ENCODE measurements at regions not wholly inside any gene's neighbourhood (a gene's known extent, or its start where the extent isn't known, plus 50 kb on each side); places are given as distances from the start of the nearest gene placed in this dataset.

- no peaks in the 10 kb centered on the region for H3K36me3 ChIP-seq (ENCODE audit: insufficient read depth, low read length)
- POLR2A ChIA-PET, result interaction anchor here (0.5 kb wide), 1 partner anchor 1485 kb away, joined by 3 read pairs; no protein-coding TSS in a partner anchor
- no peak for DNase-seq (ENCODE audit: low spot score)
- H2AFZ ChIP-seq (ENCODE audit: low read length), result no peak overlapping the region
- no peaks in the 10 kb centered on the region for H3K9me3 ChIP-seq (ENCODE audit: low read length)
- intact Hi-C loops (cut with micrococcal nuclease; ENCODE audit: unreplicated experiment), result loop anchor here (2.0 to 10.0 kb wide), 4 partner anchors 36 to 1610 kb away; no protein-coding TSS in a partner anchor
- TF ChIP-seq, protein P1, sequence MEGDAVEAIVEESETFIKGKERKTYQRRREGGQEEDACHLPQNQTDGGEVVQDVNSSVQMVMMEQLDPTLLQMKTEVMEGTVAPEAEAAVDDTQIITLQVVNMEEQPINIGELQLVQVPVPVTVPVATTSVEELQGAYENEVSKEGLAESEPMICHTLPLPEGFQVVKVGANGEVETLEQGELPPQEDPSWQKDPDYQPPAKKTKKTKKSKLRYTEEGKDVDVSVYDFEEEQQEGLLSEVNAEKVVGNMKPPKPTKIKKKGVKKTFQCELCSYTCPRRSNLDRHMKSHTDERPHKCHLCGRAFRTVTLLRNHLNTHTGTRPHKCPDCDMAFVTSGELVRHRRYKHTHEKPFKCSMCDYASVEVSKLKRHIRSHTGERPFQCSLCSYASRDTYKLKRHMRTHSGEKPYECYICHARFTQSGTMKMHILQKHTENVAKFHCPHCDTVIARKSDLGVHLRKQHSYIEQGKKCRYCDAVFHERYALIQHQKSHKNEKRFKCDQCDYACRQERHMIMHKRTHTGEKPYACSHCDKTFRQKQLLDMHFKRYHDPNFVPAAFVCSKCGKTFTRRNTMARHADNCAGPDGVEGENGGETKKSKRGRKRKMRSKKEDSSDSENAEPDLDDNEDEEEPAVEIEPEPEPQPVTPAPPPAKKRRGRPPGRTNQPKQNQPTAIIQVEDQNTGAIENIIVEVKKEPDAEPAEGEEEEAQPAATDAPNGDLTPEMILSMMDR (conservative IDR thresholded peaks at IDR 0.05; ENCODE audit: low read length), result peak; percentile 70
- TF ChIP-seq EZH2phosphoT487 (IDR thresholded peaks at IDR 0.05; ENCODE audit: borderline replicate concordance, low read depth, low read length), result no peak
- CTCF ChIA-PET (ENCODE audit: unreplicated experiment), result no interaction called here
- no peaks in the 10 kb centered on the region for H3K79me2 ChIP-seq (ENCODE audit: insufficient read depth, low read depth, low read length)
- no peaks in the 10 kb centered on the region for H4K20me1 ChIP-seq (ENCODE audit: insufficient read depth, low read length)
- H3K4me2 ChIP-seq (ENCODE audit: low read length), result no peak overlapping the region
- no peaks in the 10 kb centered on the region for H3K4me1 ChIP-seq (ENCODE audit: insufficient read depth, low read length, poor library complexity, severe bottlenecking)
- H3K4me3 ChIP-seq (ENCODE audit: low read depth, low read length, poor library complexity, severe bottlenecking), result no peak overlapping the region
- BruUV-seq (replicated peaks), result no TSS peak
- H3K9me2 ChIP-seq (ENCODE audit: insufficient read depth, low read length), result no peaks in the 10 kb centered on the region
- no peak overlapping the region for H3K27ac ChIP-seq (ENCODE audit: low read depth, low read length, poor library complexity, severe bottlenecking)
Observed at GRCh38 chr7:63008366-63008765, 990.3 kb upstream of the ZNF722 start.

DNA sequence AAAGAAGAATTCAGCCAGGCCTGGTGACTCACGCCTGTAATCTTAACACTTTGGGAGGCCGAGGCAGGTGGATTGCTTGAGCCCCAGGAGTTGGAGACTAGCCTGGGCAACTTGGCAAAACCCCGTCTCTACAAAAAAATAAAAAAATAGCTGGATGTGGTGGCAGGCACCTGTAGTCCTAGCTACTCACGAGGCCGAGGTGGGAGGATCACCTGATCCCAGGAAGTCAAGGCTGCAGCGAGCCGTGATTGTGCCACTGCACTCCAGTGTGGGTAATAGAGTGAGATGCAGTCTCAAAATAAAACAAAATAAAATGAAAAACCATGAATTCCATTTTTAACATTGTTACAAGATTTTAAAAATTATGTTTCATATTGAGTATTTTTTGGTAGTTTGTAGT, 988.9 kb upstream of the ZNF722 start:
- Histone ChIP-seq H3K4me1 (ENCODE audit: insufficient read depth, low read length, poor library complexity, severe bottlenecking) (no peaks in the 10 kb centered on the region), H3K4me2 (ENCODE audit: low read length) (no peak overlapping the region), H3K36me3 (ENCODE audit: insufficient read depth, low read length) (no peaks in the 10 kb centered on the region), H2AFZ (ENCODE audit: low read length) (no peak overlapping the region), H4K20me1 (ENCODE audit: insufficient read depth, low read length) (no peaks in the 10 kb centered on the region), H3K79me2 (ENCODE audit: insufficient read depth, low read depth, low read length) (no peaks in the 10 kb centered on the region), H3K27ac (ENCODE audit: low read depth, low read length, poor library complexity, severe bottlenecking) (no peak overlapping the region), H3K9me2 (ENCODE audit: insufficient read depth, low read length) (no peaks in the 10 kb centered on the region), H3K9me3 (ENCODE audit: low read length) (no peaks in the 10 kb centered on the region), H3K4me3 (ENCODE audit: low read depth, low read length, poor library complexity, severe bottlenecking) (no peak overlapping the region)
- no TSS peak for BruUV-seq (replicated peaks)
- ChIA-PET CTCF (ENCODE audit: unreplicated experiment) (no interaction called here), POLR2A (no interaction called here)
- no peak for DNase-seq (ENCODE audit: low spot score)
- TF ChIP-seq, protein P1 (conservative IDR thresholded peaks at IDR 0.05; ENCODE audit: low read length), result no peak
- no peak for TF ChIP-seq EZH2phosphoT487 (IDR thresholded peaks at IDR 0.05; ENCODE audit: borderline replicate concordance, low read depth, low read length)
- intact Hi-C loops (cut with micrococcal nuclease; ENCODE audit: unreplicated experiment), result loop anchor here (2.0 to 10.0 kb wide), 4 partner anchors 37 to 1609 kb away; no protein-coding TSS in a partner anchor

GRCh38 chr7:63012633-63013183, 985.9 kb upstream of the ZNF722 start:
- no peak for DNase-seq (ENCODE audit: low spot score)
- TF ChIP-seq, protein P1 (conservative IDR thresholded peaks at IDR 0.05; ENCODE audit: low read length), result no peak
- TF ChIP-seq EZH2phosphoT487 (IDR thresholded peaks at IDR 0.05; ENCODE audit: borderline replicate concordance, low read depth, low read length), result no peak
- ChIA-PET CTCF (ENCODE audit: unreplicated experiment) (no interaction called here), POLR2A (no interaction called here)
- H3K79me2 ChIP-seq (ENCODE audit: insufficient read depth, low read depth, low read length), result no peaks in the 10 kb centered on the region
- H4K20me1 ChIP-seq (ENCODE audit: insufficient read depth, low read length), result no peaks in the 10 kb centered on the region
- H3K4me1 ChIP-seq (ENCODE audit: insufficient read depth, low read length, poor library complexity, severe bottlenecking), result no peaks in the 10 kb centered on the region
- H3K9me2 ChIP-seq (ENCODE audit: insufficient read depth, low read length), result no peaks in the 10 kb centered on the region
- no peak overlapping the region for H3K4me2 ChIP-seq (ENCODE audit: low read length)
- no peak overlapping the region for H3K27ac ChIP-seq (ENCODE audit: low read depth, low read length, poor library complexity, severe bottlenecking)
- no peak overlapping the region for H2AFZ ChIP-seq (ENCODE audit: low read length)
- no peak overlapping the region for H3K4me3 ChIP-seq (ENCODE audit: low read depth, low read length, poor library complexity, severe bottlenecking)
- BruUV-seq (replicated peaks), result no TSS peak
- H3K9me3 ChIP-seq (ENCODE audit: low read length), result no peaks in the 10 kb centered on the region
- no peaks in the 10 kb centered on the region for H3K36me3 ChIP-seq (ENCODE audit: insufficient read depth, low read length)
- intact Hi-C loops (cut with micrococcal nuclease; ENCODE audit: unreplicated experiment), result no loop called here
